PC-9 (cell line): ENCODE measurements at regions not wholly inside any gene's neighbourhood (a gene's known extent, or its start where the extent isn't known, plus 50 kb on each side); places are given as distances from the start of the nearest gene placed in this dataset.
"Not testable (repeated sequence)": the region's sequence is repeated elsewhere in the genome, so short reads cannot be mapped to it uniquely, and the experiment has no call there.

Experiments used
- EZH2 ChIP-seq: fragments of 200-600 bp; sonication (generic); IDR thresholded peaks from 2 replicates; pipeline ENCODE4 v1.8.0; 2017; ENCODE audit warnings: antibody characterized with exemption, low read depth
- TF ChIP-seq, protein P1 (sequence below): fragments of 200-600 bp; sonication (generic); conservative IDR thresholded peaks from 2 replicates; pipeline ENCODE4 v1.6.1; 2017; ENCODE audit warnings: mixed run types, antibody characterized with exemption, mild to moderate bottlenecking, moderate library complexity

DNA sequence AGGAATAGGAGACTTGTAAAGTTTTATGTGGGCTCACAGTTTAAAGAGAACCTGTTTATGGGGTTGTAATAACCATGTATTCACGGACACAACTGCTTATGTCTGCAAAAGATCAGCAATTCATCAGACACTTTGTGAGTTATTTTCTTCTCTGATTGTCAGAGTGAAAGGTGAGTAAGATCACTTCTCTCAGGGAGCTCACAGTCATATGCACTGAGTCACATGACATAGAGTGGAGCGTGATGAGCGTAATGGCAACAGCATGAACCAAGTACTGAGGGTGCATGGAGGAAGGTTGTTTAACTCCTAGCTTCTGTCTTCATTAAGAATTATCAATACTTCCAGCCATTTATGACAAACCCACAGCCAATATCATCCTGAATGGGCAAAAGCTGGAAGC, 128.8 kb downstream of the OR4M2 start:
- not testable (repeated sequence) for TF ChIP-seq EZH2
- TF ChIP-seq, protein P1, sequence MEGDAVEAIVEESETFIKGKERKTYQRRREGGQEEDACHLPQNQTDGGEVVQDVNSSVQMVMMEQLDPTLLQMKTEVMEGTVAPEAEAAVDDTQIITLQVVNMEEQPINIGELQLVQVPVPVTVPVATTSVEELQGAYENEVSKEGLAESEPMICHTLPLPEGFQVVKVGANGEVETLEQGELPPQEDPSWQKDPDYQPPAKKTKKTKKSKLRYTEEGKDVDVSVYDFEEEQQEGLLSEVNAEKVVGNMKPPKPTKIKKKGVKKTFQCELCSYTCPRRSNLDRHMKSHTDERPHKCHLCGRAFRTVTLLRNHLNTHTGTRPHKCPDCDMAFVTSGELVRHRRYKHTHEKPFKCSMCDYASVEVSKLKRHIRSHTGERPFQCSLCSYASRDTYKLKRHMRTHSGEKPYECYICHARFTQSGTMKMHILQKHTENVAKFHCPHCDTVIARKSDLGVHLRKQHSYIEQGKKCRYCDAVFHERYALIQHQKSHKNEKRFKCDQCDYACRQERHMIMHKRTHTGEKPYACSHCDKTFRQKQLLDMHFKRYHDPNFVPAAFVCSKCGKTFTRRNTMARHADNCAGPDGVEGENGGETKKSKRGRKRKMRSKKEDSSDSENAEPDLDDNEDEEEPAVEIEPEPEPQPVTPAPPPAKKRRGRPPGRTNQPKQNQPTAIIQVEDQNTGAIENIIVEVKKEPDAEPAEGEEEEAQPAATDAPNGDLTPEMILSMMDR: not testable (repeated sequence)
